VCaP (cell line): ENCODE measurements at regions not wholly inside any gene's neighbourhood (a gene's known extent, or its start where the extent isn't known, plus 50 kb on each side); places are given as distances from the start of the nearest gene placed in this dataset.

ENCODE experiments used
- H3K27ac ChIP-seq: fragments of 450-650 bp; 2 replicates; pipeline ENCODE4 v1.5.1; 2017
- TF ChIP-seq, protein P1 (sequence below): fragments of 450-650 bp; conservative IDR thresholded peaks from 2 replicates; pipeline ENCODE4 v1.5.1; 2017; ENCODE audit warnings: mild to moderate bottlenecking, moderate library complexity

DNA sequence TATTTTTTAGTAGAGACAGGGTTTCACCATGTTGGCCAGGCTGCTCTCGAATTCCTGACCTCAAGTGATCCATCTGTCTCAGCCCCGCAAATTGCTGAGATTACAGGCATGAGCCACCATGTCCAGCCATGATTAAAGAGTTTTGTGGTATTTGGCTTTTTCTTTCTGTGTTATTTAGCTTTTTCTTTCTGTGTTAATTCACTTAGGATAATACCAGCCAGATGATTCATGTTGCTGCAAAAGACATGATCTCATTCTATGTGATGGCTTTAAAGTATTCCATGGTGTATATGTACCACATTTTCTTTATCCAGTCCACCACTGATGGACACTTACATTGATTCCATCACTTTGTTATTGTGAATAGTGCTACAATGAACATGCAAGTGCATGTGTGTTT lies 1135.2 kb downstream of the AMY1C start:
- H3K27ac ChIP-seq, result no peak overlapping the region
- TF ChIP-seq, protein P1, sequence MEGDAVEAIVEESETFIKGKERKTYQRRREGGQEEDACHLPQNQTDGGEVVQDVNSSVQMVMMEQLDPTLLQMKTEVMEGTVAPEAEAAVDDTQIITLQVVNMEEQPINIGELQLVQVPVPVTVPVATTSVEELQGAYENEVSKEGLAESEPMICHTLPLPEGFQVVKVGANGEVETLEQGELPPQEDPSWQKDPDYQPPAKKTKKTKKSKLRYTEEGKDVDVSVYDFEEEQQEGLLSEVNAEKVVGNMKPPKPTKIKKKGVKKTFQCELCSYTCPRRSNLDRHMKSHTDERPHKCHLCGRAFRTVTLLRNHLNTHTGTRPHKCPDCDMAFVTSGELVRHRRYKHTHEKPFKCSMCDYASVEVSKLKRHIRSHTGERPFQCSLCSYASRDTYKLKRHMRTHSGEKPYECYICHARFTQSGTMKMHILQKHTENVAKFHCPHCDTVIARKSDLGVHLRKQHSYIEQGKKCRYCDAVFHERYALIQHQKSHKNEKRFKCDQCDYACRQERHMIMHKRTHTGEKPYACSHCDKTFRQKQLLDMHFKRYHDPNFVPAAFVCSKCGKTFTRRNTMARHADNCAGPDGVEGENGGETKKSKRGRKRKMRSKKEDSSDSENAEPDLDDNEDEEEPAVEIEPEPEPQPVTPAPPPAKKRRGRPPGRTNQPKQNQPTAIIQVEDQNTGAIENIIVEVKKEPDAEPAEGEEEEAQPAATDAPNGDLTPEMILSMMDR, result no peak

DNA sequence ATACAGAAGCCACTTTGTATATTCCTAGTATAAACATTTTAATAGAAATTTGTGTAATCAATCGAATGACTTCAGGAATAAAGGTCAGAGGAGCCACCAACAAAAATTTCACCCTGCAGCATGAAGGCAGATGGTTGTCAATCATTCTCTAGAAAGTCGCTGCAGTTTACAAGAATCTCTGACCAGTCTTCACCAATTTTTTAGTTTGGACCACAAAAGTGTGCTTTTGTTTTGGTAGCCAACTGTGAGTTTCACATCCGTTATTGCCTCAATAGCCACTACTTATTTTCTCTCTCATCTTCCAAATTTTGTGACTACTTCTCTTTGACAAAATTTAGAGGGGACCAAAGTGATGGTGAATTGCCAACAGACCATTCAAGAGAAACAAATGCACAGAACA lies 1155.6 kb downstream of the AMY1C start:
- TF ChIP-seq, protein P1, result no peak
- H3K27ac ChIP-seq, result no peak overlapping the region

DNA sequence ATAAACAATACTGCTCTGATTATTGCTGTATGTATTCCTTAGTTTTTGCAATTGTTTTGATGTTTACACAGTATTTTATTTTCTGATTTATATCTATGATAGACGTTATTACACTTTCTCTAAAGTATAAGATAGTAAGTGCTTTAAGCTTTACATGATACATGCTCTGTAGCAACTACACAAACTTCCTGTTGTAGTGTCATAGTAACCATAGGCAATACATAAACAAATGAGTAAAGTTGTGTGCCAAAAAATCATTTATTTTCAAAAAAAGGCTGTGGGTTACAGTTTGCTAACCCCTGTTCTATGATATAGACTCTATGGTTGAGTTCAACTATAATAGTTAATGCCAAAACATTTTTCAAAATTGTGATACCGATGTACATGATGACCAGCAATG lies 1156.4 kb downstream of the AMY1C start:
- TF ChIP-seq, protein P1, result no peak
- no peak overlapping the region for H3K27ac ChIP-seq

DNA sequence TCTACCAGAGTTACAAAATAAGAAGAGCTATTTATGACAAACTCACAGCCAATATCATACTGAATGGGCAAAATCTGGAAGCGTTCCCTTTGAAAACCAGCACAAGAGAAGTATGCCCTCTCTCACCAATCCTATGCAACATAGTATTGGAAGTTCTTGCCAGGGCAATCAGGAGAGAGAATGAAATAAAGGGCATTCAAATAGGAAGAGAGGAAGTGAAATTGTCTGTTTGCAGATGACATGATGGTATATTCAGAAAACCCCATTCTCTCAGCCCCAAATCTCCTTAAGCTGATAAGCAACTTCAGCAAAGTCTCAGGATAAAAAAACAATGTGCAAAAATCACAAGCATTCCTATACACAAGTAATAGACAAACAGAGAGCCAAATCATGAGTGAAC lies 1169.5 kb downstream of the AMY1C start:
- H3K27ac ChIP-seq, result no peak overlapping the region
- TF ChIP-seq, protein P1, result no peak

DNA sequence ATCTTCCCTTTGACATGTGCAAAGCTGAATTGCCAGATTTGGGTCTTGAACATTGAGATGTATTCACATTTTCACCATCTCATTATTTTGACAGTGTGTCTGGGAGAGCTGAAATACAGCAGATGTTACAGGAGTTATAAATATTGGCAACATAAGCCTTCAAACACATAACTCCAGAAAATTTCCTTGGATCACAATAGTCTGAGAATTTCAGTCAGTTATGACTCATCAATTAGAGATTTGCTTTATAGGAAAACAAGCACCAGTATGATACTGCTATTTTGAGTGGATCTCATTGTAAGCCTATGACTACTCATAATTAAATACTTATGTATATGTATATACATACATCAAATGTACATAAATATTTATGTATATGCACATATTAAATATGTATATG lies 1171.8 kb downstream of the AMY1C start:
- no peak overlapping the region for H3K27ac ChIP-seq
- TF ChIP-seq, protein P1, result no peak

DNA sequence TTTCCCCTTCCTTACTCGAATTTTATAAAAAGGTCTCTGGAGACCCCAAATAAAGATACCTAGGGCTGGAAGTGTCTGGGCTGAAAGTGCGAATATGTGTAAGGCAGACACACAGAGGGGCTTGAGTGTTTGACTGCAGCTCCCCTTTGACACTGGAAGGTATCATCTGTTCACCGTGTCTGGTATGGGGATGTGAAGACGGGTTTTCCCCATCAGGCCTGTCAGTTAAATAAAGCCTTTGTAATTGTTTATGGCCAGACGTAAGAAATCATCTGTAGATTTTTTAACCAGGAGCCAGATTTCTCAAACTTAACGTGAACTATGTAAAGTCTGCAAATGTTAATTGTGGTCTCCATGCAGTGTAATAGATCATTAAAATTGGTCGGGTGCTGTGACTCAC lies 1173.4 kb downstream of the AMY1C start:
- TF ChIP-seq, protein P1, result no peak
- no peak overlapping the region for H3K27ac ChIP-seq

DNA sequence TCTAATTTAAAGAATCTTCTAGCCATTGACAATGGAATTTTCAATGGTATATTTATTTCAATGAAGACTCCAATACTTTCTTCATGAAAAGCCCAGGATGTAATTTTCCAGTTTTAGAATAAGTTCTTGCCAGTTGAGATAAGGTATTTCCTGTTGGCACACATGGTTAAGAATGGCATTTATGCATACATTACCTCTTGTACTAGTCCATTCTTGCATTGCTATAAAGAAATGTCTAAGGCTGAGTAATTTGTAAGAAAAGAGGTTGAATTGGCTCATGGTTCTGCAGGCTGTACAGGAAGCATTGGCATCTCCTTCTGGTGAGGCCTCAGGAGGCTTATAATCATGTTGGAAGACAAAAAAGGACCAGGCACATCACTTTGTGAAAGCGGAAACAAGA lies 1179.6 kb downstream of the AMY1C start:
- H3K27ac ChIP-seq, result no peak overlapping the region
- TF ChIP-seq, protein P1, result no peak
